ENCODE measurements at regions not wholly inside any gene's neighbourhood (a gene's known extent, or its start where the extent isn't known, plus 50 kb on each side); places are given as distances from the start of the nearest gene placed in this dataset.

DNA sequence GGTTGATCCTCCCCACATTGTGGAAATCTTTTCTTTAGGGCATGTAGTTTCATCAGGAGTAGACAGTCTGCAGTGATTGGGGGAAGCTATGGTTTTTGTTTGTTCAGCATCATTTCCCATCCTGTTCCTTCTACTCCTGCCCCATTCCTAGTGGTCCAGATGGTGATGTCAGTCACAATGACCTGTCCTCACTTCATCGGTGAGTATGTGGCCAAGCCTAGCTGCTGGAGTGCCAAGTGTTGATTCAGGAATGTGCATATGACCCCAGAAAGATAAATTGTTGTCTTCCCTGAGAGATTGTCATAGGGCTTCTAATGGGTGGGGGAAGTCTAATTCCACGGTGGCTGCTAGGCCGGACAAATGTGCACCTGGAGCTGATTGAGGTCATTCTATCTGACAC, 130.6 kb upstream of the FAT1 start:
- TF ChIP-seq, protein P1, sequence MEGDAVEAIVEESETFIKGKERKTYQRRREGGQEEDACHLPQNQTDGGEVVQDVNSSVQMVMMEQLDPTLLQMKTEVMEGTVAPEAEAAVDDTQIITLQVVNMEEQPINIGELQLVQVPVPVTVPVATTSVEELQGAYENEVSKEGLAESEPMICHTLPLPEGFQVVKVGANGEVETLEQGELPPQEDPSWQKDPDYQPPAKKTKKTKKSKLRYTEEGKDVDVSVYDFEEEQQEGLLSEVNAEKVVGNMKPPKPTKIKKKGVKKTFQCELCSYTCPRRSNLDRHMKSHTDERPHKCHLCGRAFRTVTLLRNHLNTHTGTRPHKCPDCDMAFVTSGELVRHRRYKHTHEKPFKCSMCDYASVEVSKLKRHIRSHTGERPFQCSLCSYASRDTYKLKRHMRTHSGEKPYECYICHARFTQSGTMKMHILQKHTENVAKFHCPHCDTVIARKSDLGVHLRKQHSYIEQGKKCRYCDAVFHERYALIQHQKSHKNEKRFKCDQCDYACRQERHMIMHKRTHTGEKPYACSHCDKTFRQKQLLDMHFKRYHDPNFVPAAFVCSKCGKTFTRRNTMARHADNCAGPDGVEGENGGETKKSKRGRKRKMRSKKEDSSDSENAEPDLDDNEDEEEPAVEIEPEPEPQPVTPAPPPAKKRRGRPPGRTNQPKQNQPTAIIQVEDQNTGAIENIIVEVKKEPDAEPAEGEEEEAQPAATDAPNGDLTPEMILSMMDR (conservative IDR thresholded peaks at IDR 0.05; ENCODE audit: low read depth, low read length): no peak
- TF ChIP-seq RAD21 (IDR thresholded peaks at IDR 0.05; ENCODE audit: low read length): no peak
- no peak for TF ChIP-seq MXI1 (IDR thresholded peaks at IDR 0.05; ENCODE audit: borderline replicate concordance, low read depth, low read length)
- no peak for TF ChIP-seq POLR2A (IDR thresholded peaks at IDR 0.05; ENCODE audit: low read depth, low read length)
- TF ChIP-seq, protein P2, sequence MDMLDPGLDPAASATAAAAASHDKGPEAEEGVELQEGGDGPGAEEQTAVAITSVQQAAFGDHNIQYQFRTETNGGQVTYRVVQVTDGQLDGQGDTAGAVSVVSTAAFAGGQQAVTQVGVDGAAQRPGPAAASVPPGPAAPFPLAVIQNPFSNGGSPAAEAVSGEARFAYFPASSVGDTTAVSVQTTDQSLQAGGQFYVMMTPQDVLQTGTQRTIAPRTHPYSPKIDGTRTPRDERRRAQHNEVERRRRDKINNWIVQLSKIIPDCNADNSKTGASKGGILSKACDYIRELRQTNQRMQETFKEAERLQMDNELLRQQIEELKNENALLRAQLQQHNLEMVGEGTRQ (IDR thresholded peaks at IDR 0.05; ENCODE audit: low read depth, low read length): no peak
- no peak for TF ChIP-seq SMC3 (IDR thresholded peaks at IDR 0.05; ENCODE audit: low read depth, low read length)
- TF ChIP-seq BHLHE40 (IDR thresholded peaks at IDR 0.05; ENCODE audit: low read depth, low read length): no peak
- no peak for TF ChIP-seq MAZ (IDR thresholded peaks at IDR 0.05; ENCODE audit: borderline replicate concordance, low read depth, low read length)
- no peak for TF ChIP-seq CEBPB (IDR thresholded peaks at IDR 0.05; ENCODE audit: low read depth, low read length)
- TF ChIP-seq NFE2L2 (IDR thresholded peaks at IDR 0.05; ENCODE audit: low read depth, low read length): no peak
- no peak for TF ChIP-seq RCOR1 (IDR thresholded peaks at IDR 0.05; ENCODE audit: insufficient replicate concordance, low read length)
